OCI-LY1 (cell line): ENCODE measurements at regions not wholly inside any gene's neighbourhood (a gene's known extent, or its start where the extent isn't known, plus 50 kb on each side); places are given as distances from the start of the nearest gene placed in this dataset.

Experiments
- EZH2 ChIP-seq: fragments of 200-600 bp; sonication (generic), shearing (Covaris generic); IDR thresholded peaks from 2 replicates; pipeline ENCODE4 v1.8.0; 2017; ENCODE audit warnings: borderline replicate concordance, mixed run types, mild to moderate bottlenecking, antibody characterized with exemption, low read length, moderate library complexity, mixed read lengths
- TF ChIP-seq, protein P1 (sequence below): fragments of 200-600 bp; sonication (generic), shearing (Covaris generic); IDR thresholded peaks from 2 replicates; pipeline ENCODE4 v1.5.1; 2017; ENCODE audit warnings: mild to moderate bottlenecking, antibody characterized with exemption, low read length, moderate library complexity, mixed read lengths

DNA sequence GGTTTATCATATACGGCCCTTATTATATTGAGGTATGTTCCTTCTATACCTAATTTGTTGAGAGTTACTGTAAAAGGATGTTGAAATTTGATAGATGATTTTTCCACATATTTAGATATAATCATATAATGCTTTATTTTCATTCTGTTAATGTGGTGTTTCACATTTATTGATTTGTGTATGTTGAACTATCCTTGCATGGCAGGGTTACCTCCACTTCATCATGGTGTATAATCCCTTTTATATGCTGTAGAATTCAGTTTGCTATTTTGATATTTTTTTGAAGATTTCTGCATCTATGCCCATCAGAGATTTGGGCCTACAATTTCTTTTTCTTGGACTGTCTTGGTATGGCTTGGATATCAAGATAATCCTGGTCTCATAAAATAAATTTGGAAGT, 355.5 kb downstream of the EDEM1 start:
- TF ChIP-seq, protein P1, sequence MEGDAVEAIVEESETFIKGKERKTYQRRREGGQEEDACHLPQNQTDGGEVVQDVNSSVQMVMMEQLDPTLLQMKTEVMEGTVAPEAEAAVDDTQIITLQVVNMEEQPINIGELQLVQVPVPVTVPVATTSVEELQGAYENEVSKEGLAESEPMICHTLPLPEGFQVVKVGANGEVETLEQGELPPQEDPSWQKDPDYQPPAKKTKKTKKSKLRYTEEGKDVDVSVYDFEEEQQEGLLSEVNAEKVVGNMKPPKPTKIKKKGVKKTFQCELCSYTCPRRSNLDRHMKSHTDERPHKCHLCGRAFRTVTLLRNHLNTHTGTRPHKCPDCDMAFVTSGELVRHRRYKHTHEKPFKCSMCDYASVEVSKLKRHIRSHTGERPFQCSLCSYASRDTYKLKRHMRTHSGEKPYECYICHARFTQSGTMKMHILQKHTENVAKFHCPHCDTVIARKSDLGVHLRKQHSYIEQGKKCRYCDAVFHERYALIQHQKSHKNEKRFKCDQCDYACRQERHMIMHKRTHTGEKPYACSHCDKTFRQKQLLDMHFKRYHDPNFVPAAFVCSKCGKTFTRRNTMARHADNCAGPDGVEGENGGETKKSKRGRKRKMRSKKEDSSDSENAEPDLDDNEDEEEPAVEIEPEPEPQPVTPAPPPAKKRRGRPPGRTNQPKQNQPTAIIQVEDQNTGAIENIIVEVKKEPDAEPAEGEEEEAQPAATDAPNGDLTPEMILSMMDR, result no peak
- no peak for TF ChIP-seq EZH2
